Kidney (tissue), 13 donors: ENCODE measurements at regions not wholly inside any gene's neighbourhood (a gene's known extent, or its start where the extent isn't known, plus 50 kb on each side); places are given as distances from the start of the nearest gene placed in this dataset.

Experiments used
- DNase-seq, 5 donors: peaks; one replicate each; pipeline ENCODE4 v3.0.0-alpha.2; 2013 to 2020
- FAIRE-seq: peaks from 2 replicates; lab custom pipeline; 2012; peaks lifted over from hg19 to GRCh38; lab: Jason Lieb, UNC
- H3K27ac ChIP-seq, 2 donors: one replicate each; pipeline ENCODE4 v1.7.0; 2013; ENCODE audit warnings: low read depth in 2 of 2, low read length in 2 of 2, inconsistent platforms in 1 of 2
- H3K27me3 ChIP-seq: one replicate; pipeline ENCODE4 v1.7.1; 2013; ENCODE audit warnings: low read length, inconsistent platforms; ENCODE audit not compliant: control insufficient read depth, insufficient read depth
- H3K36me3 ChIP-seq, 3 donors: one replicate each; pipeline versions ENCODE4 v1.7.0 to v1.7.1; 2013; ENCODE audit warnings: low read length in 3 of 3, control low read depth in 1 of 3, inconsistent platforms in 1 of 3; ENCODE audit not compliant: insufficient read depth in 3 of 3, control insufficient read depth in 2 of 3
- H3K4me1 ChIP-seq, 3 donors: one replicate each; pipeline versions ENCODE4 v1.7.0 to v1.7.1; 2013; ENCODE audit warnings: low read length in 3 of 3, inconsistent platforms in 1 of 3, low read depth in 1 of 3; ENCODE audit not compliant: control insufficient read depth in 2 of 3, insufficient read depth in 2 of 3
- H3K4me3 ChIP-seq, 3 donors: one replicate each; pipeline versions ENCODE4 v1.7.0 to v1.8.1; 2013; ENCODE audit warnings: low read length in 3 of 3, control low read depth in 1 of 3, inconsistent platforms in 1 of 3
- H3K9ac ChIP-seq, 3 donors: one replicate each; pipeline versions ENCODE4 v1.7.0 to v1.7.1; 2013; ENCODE audit warnings: low read length in 3 of 3, control low read depth in 1 of 3, inconsistent platforms in 1 of 3
- H3K9me3 ChIP-seq, 3 donors: one replicate each; pipeline versions ENCODE4 v1.7.0 to v1.7.1; 2013; ENCODE audit warnings: low read length in 3 of 3, control low read depth in 1 of 3, inconsistent platforms in 1 of 3; ENCODE audit not compliant: control insufficient read depth in 2 of 3, insufficient read depth in 1 of 3
- intact Hi-C: fragments of 100-400 bp; cut with DNase I; formaldehyde crosslinking; loops from one replicate; pipeline ENCODE4 v1.11.1; 2022
- TF ChIP-seq, protein P1 (sequence below): IDR thresholded peaks from 3 replicates; pipeline ENCODE4 v1.5.1; 2012; ENCODE audit warnings: mild to moderate bottlenecking, moderate library complexity, borderline replicate concordance; ENCODE audit not compliant: insufficient read depth; ENCODE audit errors: extremely low read depth
- donor health status: control.
- donor health status: control.
- donor health status: control.
- donor health status: control.
- donor health status: control.
- donor health status: DM: yes; HTN: yes; CAD: no.
- donor health status: Normal renal cell carcinoma (clear cell type).

DNA sequence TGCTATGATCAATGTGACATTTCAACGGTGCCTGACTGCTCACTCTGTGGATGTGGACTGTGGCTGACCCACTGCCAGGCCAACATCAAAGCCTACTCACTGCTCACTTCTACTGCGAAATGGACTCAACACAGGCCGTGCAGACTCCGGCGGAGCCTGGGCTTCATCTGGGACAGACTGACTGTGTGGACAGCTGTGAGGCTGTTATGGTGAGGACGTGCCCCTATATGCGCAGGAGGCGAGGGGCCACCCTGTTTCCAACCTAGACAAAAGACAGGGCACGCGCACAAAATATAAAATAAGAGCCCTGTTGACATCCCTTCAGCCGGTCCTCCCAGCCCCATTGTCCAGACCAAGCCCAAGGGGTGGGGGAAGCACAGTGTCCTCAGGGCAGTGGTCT is 514.4 kb upstream of the RAB6C start:
- H3K27me3 ChIP-seq = no peaks in the 10 kb centered on the region
- DNase-seq = no peak
- no peak overlapping the region for H3K4me3 ChIP-seq
- no peak overlapping the region for H3K27ac ChIP-seq
- FAIRE-seq = no peak
- TF ChIP-seq, protein P1, sequence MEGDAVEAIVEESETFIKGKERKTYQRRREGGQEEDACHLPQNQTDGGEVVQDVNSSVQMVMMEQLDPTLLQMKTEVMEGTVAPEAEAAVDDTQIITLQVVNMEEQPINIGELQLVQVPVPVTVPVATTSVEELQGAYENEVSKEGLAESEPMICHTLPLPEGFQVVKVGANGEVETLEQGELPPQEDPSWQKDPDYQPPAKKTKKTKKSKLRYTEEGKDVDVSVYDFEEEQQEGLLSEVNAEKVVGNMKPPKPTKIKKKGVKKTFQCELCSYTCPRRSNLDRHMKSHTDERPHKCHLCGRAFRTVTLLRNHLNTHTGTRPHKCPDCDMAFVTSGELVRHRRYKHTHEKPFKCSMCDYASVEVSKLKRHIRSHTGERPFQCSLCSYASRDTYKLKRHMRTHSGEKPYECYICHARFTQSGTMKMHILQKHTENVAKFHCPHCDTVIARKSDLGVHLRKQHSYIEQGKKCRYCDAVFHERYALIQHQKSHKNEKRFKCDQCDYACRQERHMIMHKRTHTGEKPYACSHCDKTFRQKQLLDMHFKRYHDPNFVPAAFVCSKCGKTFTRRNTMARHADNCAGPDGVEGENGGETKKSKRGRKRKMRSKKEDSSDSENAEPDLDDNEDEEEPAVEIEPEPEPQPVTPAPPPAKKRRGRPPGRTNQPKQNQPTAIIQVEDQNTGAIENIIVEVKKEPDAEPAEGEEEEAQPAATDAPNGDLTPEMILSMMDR = no peak
- intact Hi-C loops = no loop called here
- H3K9me3 ChIP-seq = no peaks in the 10 kb centered on the region
- H3K36me3 ChIP-seq = no peaks in the 10 kb centered on the region
- H3K4me1 ChIP-seq = no peaks in the 10 kb centered on the region
- H3K9ac ChIP-seq = no peak overlapping the region

DNA sequence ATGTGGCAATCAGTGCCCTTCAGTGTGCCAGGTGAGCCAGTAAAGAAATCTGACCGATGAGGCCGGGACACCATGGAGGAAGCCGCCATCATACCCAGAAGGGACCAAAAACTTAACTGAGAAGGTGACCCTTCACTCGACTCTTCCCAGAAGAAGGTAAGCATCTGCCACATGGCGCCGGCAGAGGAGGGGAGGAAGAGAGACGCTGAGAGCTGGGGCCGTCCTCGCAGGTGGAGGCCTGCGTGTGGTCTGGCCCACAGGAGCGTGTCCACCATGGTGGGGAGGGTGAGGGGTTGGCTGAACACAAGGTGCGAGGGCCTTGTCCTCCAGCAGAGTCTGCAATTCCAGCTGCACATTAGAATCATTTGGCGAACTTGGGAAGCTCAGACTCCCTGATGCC is 513.1 kb upstream of the RAB6C start:
- FAIRE-seq = no peak
- DNase-seq = no peak
- no peaks in the 10 kb centered on the region for H3K4me1 ChIP-seq
- no peaks in the 10 kb centered on the region for H3K9me3 ChIP-seq
- intact Hi-C loops = no loop called here
- H3K27me3 ChIP-seq = no peaks in the 10 kb centered on the region
- no peak overlapping the region for H3K4me3 ChIP-seq
- TF ChIP-seq, protein P1 = no peak
- no peak overlapping the region for H3K27ac ChIP-seq
- H3K9ac ChIP-seq = no peak overlapping the region
- H3K36me3 ChIP-seq = no peaks in the 10 kb centered on the region

DNA sequence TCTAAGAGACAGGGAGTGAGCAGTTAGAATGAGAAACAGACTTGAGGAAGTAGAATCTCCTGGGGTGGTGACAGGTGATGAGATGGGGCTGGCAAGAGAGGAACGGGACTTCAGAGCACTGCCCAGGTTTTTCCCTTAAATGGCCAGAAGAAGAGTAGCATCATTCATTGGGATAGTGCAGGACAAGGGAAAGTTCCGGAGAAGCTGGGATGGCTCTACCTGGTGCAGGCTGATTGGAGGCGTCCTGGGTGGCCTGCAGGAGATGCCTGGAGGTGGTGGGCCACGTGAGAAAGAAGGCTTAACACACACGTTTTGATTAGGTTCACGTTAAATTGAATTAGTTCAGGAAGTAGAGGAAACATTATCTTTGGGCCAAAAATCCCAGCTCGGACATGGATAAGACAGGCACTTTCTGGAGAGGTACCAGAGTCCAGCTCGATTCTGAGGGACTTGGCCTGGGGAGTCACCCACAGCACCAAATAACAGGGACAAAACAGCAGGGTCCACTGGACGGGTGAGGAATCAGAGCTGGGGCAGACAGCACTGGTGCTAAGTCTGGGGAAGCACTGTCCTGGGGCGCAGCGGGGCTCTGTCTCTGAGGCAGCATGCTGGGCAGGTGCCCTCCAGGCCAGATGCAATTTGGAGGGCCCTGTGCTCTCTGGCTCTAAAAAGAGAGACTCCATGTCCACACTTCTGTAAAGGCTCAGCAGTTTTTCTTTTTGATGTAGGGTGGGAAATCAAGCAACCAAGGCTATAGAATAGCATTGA is 512.3 kb upstream of the RAB6C start:
- no peaks in the 10 kb centered on the region for H3K9me3 ChIP-seq
- FAIRE-seq (no peak), DNase-seq (no peak)
- intact Hi-C loops = no loop called here
- H3K27ac ChIP-seq = no peak overlapping the region
- H3K4me1 ChIP-seq = no peaks in the 10 kb centered on the region
- no peaks in the 10 kb centered on the region for H3K27me3 ChIP-seq
- H3K4me3 ChIP-seq = no peak overlapping the region
- TF ChIP-seq, protein P1 = no peak
- H3K36me3 ChIP-seq = no peaks in the 10 kb centered on the region
- no peak overlapping the region for H3K9ac ChIP-seq
